HL-60 (cell line): ENCODE measurements at regions not wholly inside any gene's neighbourhood (a gene's known extent, or its start where the extent isn't known, plus 50 kb on each side); places are given as distances from the start of the nearest gene placed in this dataset.

Experiments used
- DNase-seq, 2 experiments: peaks; one replicate each; pipeline ENCODE4 v3.0.0-alpha.2; 2010 to 2020; ENCODE audit warnings: low read depth in 1 of 2, low spot score in 1 of 2
- H3K27ac ChIP-seq: fragments of 250-450 bp; sonication (Bioruptor Pico); replicated peaks from 2 replicates; pipeline ENCODE4 v1.5.1; 2020; ENCODE audit warnings: mild to moderate bottlenecking, moderate library complexity
- H3K27me3 ChIP-seq: fragments of 250-450 bp; sonication (Bioruptor Pico); 2 replicates; pipeline ENCODE4 v1.5.1; 2021; ENCODE audit warnings: mild to moderate bottlenecking, moderate library complexity; ENCODE audit not compliant: insufficient read depth, poor library complexity, severe bottlenecking
- H3K4me3 ChIP-seq: replicated peaks from 2 replicates; pipeline ENCODE4 v1.5.1; 2011; ENCODE audit warnings: mild to moderate bottlenecking, control low read depth, low read length; ENCODE audit not compliant: insufficient read depth
- GABPA ChIP-seq: IDR thresholded peaks from 2 replicates; pipeline ENCODE4 v1.6.1; 2012; ENCODE audit warnings: low read depth
- POLR2AphosphoS5 ChIP-seq: IDR thresholded peaks from 2 replicates; pipeline ENCODE4 v1.6.1; 2012; ENCODE audit warnings: low read depth
- SPI1 ChIP-seq: IDR thresholded peaks from 2 replicates; pipeline ENCODE4 v1.6.1; 2012; ENCODE audit warnings: low read depth, mild to moderate bottlenecking, borderline replicate concordance
- TF ChIP-seq, protein P1 (sequence below): IDR thresholded peaks from 2 replicates; pipeline ENCODE4 v1.6.1; 2012; ENCODE audit warnings: low read depth; ENCODE audit not compliant: insufficient replicate concordance
- TF ChIP-seq, protein P2 (sequence below): IDR thresholded peaks from one replicate; pipeline ENCODE4 v1.5.1; 2011; ENCODE audit warnings: low read length, control low read depth, inconsistent platforms; ENCODE audit not compliant: insufficient read depth

DNA sequence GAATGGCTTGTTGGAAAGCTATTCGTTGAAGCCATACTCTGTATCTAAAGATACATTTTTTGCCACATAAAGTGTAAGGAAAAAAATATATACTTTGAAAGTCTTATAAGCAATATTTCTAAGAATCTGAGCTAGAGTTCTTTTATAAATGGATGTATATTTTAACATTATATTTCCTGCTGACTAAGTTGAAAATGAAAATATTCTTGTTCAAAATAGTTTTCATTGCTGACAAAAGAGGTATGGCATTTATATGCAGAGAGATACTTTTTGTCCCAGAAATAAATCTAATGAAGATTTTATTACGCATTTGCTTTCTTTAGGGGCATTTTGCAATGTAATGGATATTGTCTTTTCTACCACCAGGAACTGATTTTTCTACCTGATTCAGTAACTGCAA is 834.9 kb downstream of the LRFN5 start:
- Histone ChIP-seq H3K27ac (no peak overlapping the region), H3K4me3 (no peak overlapping the region), H3K27me3 (no peaks in the 10 kb centered on the region)
- TF ChIP-seq, protein P1, sequence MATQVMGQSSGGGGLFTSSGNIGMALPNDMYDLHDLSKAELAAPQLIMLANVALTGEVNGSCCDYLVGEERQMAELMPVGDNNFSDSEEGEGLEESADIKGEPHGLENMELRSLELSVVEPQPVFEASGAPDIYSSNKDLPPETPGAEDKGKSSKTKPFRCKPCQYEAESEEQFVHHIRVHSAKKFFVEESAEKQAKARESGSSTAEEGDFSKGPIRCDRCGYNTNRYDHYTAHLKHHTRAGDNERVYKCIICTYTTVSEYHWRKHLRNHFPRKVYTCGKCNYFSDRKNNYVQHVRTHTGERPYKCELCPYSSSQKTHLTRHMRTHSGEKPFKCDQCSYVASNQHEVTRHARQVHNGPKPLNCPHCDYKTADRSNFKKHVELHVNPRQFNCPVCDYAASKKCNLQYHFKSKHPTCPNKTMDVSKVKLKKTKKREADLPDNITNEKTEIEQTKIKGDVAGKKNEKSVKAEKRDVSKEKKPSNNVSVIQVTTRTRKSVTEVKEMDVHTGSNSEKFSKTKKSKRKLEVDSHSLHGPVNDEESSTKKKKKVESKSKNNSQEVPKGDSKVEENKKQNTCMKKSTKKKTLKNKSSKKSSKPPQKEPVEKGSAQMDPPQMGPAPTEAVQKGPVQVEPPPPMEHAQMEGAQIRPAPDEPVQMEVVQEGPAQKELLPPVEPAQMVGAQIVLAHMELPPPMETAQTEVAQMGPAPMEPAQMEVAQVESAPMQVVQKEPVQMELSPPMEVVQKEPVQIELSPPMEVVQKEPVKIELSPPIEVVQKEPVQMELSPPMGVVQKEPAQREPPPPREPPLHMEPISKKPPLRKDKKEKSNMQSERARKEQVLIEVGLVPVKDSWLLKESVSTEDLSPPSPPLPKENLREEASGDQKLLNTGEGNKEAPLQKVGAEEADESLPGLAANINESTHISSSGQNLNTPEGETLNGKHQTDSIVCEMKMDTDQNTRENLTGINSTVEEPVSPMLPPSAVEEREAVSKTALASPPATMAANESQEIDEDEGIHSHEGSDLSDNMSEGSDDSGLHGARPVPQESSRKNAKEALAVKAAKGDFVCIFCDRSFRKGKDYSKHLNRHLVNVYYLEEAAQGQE = no peak
- no peak for TF ChIP-seq SPI1
- no peak for TF ChIP-seq POLR2AphosphoS5
- TF ChIP-seq GABPA = no peak
- TF ChIP-seq, protein P2, sequence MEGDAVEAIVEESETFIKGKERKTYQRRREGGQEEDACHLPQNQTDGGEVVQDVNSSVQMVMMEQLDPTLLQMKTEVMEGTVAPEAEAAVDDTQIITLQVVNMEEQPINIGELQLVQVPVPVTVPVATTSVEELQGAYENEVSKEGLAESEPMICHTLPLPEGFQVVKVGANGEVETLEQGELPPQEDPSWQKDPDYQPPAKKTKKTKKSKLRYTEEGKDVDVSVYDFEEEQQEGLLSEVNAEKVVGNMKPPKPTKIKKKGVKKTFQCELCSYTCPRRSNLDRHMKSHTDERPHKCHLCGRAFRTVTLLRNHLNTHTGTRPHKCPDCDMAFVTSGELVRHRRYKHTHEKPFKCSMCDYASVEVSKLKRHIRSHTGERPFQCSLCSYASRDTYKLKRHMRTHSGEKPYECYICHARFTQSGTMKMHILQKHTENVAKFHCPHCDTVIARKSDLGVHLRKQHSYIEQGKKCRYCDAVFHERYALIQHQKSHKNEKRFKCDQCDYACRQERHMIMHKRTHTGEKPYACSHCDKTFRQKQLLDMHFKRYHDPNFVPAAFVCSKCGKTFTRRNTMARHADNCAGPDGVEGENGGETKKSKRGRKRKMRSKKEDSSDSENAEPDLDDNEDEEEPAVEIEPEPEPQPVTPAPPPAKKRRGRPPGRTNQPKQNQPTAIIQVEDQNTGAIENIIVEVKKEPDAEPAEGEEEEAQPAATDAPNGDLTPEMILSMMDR = no peak
- no peak for DNase-seq

DNA sequence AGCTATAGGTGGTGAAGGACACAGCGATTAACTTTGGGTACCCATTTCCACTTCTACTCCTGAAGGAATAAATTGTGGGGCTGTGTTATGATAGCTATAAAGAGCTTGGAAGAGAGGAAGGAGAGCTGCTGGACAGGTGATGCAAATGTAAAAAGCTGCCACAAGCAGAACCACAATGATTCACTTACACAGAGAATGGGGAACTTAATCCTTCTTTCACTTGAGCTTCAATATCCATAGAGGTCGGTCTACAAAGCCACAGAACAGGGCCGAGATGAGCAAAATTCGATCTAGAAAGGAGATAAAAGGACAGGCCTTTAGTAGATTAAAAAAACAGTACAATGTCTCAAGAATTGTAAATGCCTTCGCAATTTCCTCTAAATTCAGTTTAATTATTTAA is 831.1 kb downstream of the LRFN5 start:
- H3K27me3 ChIP-seq = no peaks in the 10 kb centered on the region
- no peak for TF ChIP-seq SPI1
- TF ChIP-seq GABPA = no peak
- TF ChIP-seq POLR2AphosphoS5 = no peak
- TF ChIP-seq, protein P1 = no peak
- no peak for DNase-seq
- no peak overlapping the region for H3K4me3 ChIP-seq
- H3K27ac ChIP-seq = no peak overlapping the region

DNA sequence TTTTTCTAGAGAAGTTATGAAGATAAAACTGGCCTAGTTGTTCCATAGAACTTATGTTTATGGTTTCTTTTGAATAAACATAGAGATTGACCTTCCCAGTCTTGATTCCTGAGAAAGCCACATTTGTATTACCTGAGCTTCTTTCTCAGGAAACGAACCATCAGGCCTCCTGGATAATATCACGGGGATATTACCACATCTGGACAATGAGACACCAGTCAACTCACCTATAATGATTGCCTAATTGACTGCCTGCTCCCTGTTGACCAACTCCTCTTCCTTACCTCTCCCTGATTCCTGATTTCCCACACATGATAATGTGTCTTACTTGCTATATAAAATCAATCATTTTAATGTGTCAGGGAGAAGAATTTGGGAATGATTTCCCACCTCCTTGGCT is 822.7 kb downstream of the LRFN5 start:
- Histone ChIP-seq H3K4me3 (no peak overlapping the region), H3K27ac (no peak overlapping the region), H3K27me3 (no peaks in the 10 kb centered on the region)
- TF ChIP-seq GABPA = no peak
- TF ChIP-seq, protein P1 = no peak
- TF ChIP-seq, protein P2 = no peak
- DNase-seq = no peak

DNA sequence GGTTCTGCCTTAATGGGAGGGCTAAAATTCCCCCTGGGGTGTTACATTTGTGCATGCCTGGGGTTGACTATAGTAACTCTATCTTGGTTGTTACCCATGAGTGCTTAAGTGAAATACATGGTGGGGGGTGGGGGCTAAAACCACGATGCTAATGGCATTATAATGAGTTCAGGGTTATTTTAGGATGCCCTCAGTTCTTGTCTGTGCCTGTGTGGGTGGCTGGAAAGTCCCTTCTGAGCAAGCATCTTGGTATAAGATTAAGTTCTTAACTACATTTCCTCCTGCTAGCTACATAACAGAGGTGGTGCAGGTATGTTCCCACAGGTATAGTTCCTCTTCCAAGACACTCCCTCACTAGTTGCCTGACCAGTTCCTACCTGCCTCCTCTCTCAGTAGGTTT is 822.3 kb downstream of the LRFN5 start:
- Histone ChIP-seq H3K27ac (no peak overlapping the region), H3K4me3 (no peak overlapping the region), H3K27me3 (no peaks in the 10 kb centered on the region)
- DNase-seq = no peak
- TF ChIP-seq SPI1 (no peak), POLR2AphosphoS5 (no peak)
- TF ChIP-seq, protein P2 = no peak
- TF ChIP-seq, protein P1 = no peak
